ENCODE measurements at regions not wholly inside any gene's neighbourhood (a gene's known extent, or its start where the extent isn't known, plus 50 kb on each side); places are given as distances from the start of the nearest gene placed in this dataset.

DNA sequence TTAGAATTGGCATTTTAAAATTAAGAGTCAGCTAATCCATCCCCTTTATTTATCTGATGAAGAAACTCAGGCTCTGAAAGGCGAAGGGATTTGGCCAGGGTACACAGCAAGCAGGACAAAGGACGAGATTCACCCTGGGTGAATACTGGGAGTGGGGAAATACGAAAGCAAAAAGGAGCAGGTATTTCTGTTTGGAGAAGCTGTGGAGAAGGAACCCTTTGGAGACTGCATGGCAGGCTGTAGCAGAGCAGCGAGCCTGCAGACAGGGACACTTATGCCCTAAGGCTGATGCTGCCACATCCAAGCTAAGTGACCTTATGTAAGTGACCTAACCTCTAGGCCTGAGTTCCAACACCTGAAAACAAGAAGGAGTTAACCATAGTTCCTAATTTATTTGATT is 207.2 kb upstream of the C1orf87 start:
- H3K4me1 Mint-ChIP-seq = peaks cover 9 to 13% of the 10 kb centered on the region in 2 donors
- no peak overlapping the region for H3K4me3 Mint-ChIP-seq
- Histone ChIP-seq H3K4me3 (ENCODE audit: low read length) (no peak overlapping the region), H3K4me1 (ENCODE audit: control insufficient read depth, insufficient read depth, low read length) (peaks cover 8% of the 10 kb centered on the region), H3K27ac (ENCODE audit: low read length) (no peak overlapping the region), H3K27me3 (ENCODE audit: control insufficient read depth, insufficient read depth, low read length) (no peaks in the 10 kb centered on the region), H3K9me3 (ENCODE audit: control insufficient read depth, insufficient read depth, low read length) (no peaks in the 10 kb centered on the region), H3K36me3 (ENCODE audit: control insufficient read depth, insufficient read depth, low read length) (no peaks in the 10 kb centered on the region)
- intact Hi-C loops (cut with micrococcal nuclease) = no loop called here
- TF ChIP-seq, protein P1, sequence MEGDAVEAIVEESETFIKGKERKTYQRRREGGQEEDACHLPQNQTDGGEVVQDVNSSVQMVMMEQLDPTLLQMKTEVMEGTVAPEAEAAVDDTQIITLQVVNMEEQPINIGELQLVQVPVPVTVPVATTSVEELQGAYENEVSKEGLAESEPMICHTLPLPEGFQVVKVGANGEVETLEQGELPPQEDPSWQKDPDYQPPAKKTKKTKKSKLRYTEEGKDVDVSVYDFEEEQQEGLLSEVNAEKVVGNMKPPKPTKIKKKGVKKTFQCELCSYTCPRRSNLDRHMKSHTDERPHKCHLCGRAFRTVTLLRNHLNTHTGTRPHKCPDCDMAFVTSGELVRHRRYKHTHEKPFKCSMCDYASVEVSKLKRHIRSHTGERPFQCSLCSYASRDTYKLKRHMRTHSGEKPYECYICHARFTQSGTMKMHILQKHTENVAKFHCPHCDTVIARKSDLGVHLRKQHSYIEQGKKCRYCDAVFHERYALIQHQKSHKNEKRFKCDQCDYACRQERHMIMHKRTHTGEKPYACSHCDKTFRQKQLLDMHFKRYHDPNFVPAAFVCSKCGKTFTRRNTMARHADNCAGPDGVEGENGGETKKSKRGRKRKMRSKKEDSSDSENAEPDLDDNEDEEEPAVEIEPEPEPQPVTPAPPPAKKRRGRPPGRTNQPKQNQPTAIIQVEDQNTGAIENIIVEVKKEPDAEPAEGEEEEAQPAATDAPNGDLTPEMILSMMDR (IDR thresholded peaks at IDR 0.05) = no peak
- DNase-seq (no peak), ATAC-seq (no peak)
- H3K9me3 Mint-ChIP-seq = no peaks in the 10 kb centered on the region
- no peak overlapping the region for H3K27ac Mint-ChIP-seq
- WGBS (ENCODE audit: insufficient coverage) = 84% methylated on average over 4 of the region's 4 CpGs
- H3K27me3 Mint-ChIP-seq (ENCODE audit: low read depth in 2 of 2) = no peaks in the 10 kb centered on the region
- no peaks in the 10 kb centered on the region for H3K36me3 Mint-ChIP-seq

DNA sequence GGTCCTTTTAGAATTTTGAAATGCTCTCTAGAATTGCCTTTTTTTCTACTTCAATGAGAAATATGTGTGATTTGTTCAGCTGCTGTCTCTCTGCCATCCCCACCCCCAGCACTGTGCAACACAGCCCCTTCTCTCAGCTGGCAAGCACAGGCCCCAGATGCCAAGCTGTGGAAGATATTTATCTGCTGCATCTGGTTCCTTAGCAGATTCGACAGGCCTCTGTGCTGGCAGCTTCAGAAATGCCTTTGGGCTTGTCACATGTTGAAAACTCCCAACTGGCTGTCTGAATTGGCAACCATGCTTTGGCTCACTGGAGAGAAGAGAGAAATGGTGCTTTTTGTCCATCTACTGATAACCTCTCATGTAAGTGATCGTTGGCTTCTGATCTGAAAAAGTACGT is 206.7 kb upstream of the C1orf87 start:
- H3K27me3 ChIP-seq (ENCODE audit: control insufficient read depth, insufficient read depth, low read length) = no peaks in the 10 kb centered on the region
- Mint-ChIP-seq H3K9me3 (no peaks in the 10 kb centered on the region), H3K27me3 (ENCODE audit: low read depth in 2 of 2) (no peaks in the 10 kb centered on the region), H3K4me1 (peaks cover 9 to 13% of the 10 kb centered on the region in 2 donors), H3K36me3 (no peaks in the 10 kb centered on the region), H3K4me3 (no peak overlapping the region), H3K27ac (no peak overlapping the region)
- WGBS (ENCODE audit: insufficient coverage) = 44% methylated on average over 1 of the region's 3 CpGs
- no peaks in the 10 kb centered on the region for H3K9me3 ChIP-seq (ENCODE audit: control insufficient read depth, insufficient read depth, low read length)
- TF ChIP-seq, protein P1 (IDR thresholded peaks at IDR 0.05) = no peak
- H3K27ac ChIP-seq (ENCODE audit: low read length) = no peak overlapping the region
- no peaks in the 10 kb centered on the region for H3K36me3 ChIP-seq (ENCODE audit: control insufficient read depth, insufficient read depth, low read length)
- no peak overlapping the region for H3K4me3 ChIP-seq (ENCODE audit: low read length)
- ATAC-seq (no peak), DNase-seq (no peak)
- intact Hi-C loops (cut with micrococcal nuclease) = no loop called here
- H3K4me1 ChIP-seq (ENCODE audit: control insufficient read depth, insufficient read depth, low read length) = peaks cover 8% of the 10 kb centered on the region

DNA sequence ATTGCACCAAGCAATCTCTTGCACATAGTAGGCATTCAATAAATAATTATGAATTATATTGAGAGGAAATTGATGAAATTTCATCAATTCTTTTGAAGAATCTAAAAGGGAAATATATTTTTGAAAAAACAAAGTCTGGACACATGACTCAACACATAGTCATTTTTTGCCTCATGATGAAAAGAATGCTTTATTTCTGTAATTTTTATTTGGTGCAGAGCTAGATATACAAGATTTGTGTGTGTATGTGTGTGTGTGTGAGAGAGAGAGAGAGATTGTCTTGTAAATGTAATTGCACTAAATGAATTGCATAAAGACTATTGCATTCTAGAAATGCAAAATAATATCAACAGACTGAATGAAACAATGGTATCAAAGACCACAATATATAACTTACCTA is 206.2 kb upstream of the C1orf87 start:
- Histone ChIP-seq H3K4me1 (ENCODE audit: control insufficient read depth, insufficient read depth, low read length) (peaks cover 8% of the 10 kb centered on the region), H3K27ac (ENCODE audit: low read length) (no peak overlapping the region), H3K9me3 (ENCODE audit: control insufficient read depth, insufficient read depth, low read length) (no peaks in the 10 kb centered on the region), H3K36me3 (ENCODE audit: control insufficient read depth, insufficient read depth, low read length) (no peaks in the 10 kb centered on the region), H3K27me3 (ENCODE audit: control insufficient read depth, insufficient read depth, low read length) (no peaks in the 10 kb centered on the region), H3K4me3 (ENCODE audit: low read length) (no peak overlapping the region)
- TF ChIP-seq, protein P1 (IDR thresholded peaks at IDR 0.05) = no peak
- Mint-ChIP-seq H3K27ac (no peak overlapping the region), H3K36me3 (no peaks in the 10 kb centered on the region), H3K27me3 (ENCODE audit: low read depth in 2 of 2) (no peaks in the 10 kb centered on the region), H3K9me3 (no peaks in the 10 kb centered on the region), H3K4me1 (peaks cover 9 to 13% of the 10 kb centered on the region in 2 donors), H3K4me3 (no peak overlapping the region)
- no peak for DNase-seq
- intact Hi-C loops (cut with micrococcal nuclease) = no loop called here
- ATAC-seq = no peak

DNA sequence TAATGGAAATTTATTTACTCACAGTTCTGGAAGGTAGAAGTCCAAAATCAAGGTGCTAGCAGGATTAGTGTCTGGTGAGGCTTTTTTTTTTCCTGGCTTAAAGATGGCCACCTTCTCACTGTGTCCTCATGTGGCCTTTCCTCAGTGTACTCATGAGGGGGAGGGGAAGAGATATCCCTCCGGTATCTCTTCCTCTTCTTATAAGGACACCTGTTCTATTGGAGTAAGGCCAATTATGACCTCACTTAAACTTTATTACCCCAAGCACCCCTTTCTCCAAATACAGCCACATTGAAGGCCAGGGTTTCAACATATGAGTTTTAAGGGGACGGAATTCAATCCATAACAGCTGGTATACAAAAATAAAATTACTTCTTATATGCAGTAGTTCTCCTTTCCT is 203.7 kb upstream of the C1orf87 start:
- no peaks in the 10 kb centered on the region for H3K27me3 Mint-ChIP-seq (ENCODE audit: low read depth in 2 of 2)
- Histone ChIP-seq H3K4me1 (ENCODE audit: control insufficient read depth, insufficient read depth, low read length) (peaks cover 8% of the 10 kb centered on the region), H3K36me3 (ENCODE audit: control insufficient read depth, insufficient read depth, low read length) (no peaks in the 10 kb centered on the region), H3K9me3 (ENCODE audit: control insufficient read depth, insufficient read depth, low read length) (no peaks in the 10 kb centered on the region), H3K27me3 (ENCODE audit: control insufficient read depth, insufficient read depth, low read length) (no peaks in the 10 kb centered on the region), H3K4me3 (ENCODE audit: low read length) (no peak overlapping the region), H3K27ac (ENCODE audit: low read length) (no peak overlapping the region)
- ATAC-seq (no peak), DNase-seq (no peak)
- H3K4me1 Mint-ChIP-seq = peaks cover 9 to 13% of the 10 kb centered on the region in 2 donors
- no peak overlapping the region for H3K27ac Mint-ChIP-seq
- no peaks in the 10 kb centered on the region for H3K36me3 Mint-ChIP-seq
- WGBS (ENCODE audit: insufficient coverage) = no CpG with 5 or more reads among the region's 2 CpGs
- H3K9me3 Mint-ChIP-seq = no peaks in the 10 kb centered on the region
- no peak overlapping the region for H3K4me3 Mint-ChIP-seq
- TF ChIP-seq, protein P1 (IDR thresholded peaks at IDR 0.05) = no peak
- intact Hi-C loops (cut with micrococcal nuclease) = no loop called here
